ENCODE measurements at regions not wholly inside any gene's neighbourhood (a gene's known extent, or its start where the extent isn't known, plus 50 kb on each side); places are given as distances from the start of the nearest gene placed in this dataset.

- no peak for TF ChIP-seq POLR2A (IDR thresholded peaks at IDR 0.05)
- TF ChIP-seq, protein P1, sequence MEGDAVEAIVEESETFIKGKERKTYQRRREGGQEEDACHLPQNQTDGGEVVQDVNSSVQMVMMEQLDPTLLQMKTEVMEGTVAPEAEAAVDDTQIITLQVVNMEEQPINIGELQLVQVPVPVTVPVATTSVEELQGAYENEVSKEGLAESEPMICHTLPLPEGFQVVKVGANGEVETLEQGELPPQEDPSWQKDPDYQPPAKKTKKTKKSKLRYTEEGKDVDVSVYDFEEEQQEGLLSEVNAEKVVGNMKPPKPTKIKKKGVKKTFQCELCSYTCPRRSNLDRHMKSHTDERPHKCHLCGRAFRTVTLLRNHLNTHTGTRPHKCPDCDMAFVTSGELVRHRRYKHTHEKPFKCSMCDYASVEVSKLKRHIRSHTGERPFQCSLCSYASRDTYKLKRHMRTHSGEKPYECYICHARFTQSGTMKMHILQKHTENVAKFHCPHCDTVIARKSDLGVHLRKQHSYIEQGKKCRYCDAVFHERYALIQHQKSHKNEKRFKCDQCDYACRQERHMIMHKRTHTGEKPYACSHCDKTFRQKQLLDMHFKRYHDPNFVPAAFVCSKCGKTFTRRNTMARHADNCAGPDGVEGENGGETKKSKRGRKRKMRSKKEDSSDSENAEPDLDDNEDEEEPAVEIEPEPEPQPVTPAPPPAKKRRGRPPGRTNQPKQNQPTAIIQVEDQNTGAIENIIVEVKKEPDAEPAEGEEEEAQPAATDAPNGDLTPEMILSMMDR (IDR thresholded peaks at IDR 0.05) = no peak
Observed at GRCh38 chr10:27448921-27449320, 55.2 kb upstream of the RAB18 start.
